Central memory CD4-positive, alpha-beta T cell (primary cell): ENCODE measurements at regions not wholly inside any gene's neighbourhood (a gene's known extent, or its start where the extent isn't known, plus 50 kb on each side); places are given as distances from the start of the nearest gene placed in this dataset.

Experiments used
- DNase-seq: peaks from one replicate; pipeline ENCODE4 v3.0.0; 2022

DNA sequence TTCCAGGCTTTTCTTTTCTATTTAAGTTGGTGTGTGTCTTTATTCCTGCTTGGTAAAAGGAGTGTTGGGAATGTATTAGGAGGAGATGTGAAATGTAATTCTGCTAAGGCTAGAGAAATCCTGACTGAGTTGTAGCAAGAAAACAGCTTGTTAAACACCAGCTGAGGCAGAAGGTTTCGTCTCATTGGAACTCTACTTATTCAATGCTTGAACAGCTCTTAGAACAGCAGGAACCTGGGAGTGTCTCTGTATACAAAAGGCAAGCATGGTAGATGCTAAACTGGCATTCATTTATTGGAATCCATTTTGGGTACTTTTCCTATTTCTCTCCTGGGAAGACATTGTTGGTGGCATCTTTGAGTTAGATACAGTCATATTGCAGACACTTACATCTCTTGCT, 280.9 kb downstream of the HRH4 start:
- no peak for DNase-seq

DNA sequence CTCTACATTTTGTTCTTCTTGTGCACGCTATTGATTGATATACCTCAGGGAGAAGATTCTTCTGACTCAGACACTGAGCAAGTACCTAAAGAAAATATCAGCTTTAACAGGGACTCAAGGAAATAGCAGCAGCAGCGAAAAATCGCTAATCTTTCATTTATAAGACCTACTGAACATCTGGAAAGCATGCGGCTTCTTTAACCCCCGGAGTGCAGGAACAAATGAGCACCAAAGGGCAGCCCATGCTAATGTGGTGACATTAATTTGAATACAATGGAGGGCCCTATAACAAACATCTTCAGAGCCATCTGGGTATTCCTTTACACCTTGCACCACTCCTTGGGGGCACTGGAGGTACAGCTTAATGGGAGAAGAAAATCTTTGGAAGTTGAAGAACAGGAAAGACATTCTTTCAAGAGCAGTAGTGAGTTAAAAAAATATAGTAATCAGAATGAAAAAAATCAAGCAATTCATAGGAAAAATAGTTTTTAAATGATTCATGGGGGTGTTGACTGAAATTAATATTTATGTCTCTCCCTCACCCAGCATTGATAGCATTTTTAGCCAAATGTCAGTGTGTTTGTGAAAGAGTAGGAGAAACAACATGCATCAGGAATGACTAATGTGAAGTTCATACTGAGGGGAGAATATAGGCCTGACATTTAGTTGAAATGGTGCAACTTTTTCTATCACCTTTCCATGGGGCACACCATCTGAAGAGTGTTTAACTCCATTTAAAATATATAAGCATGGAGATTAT, 281.7 kb downstream of the HRH4 start:
- DNase-seq, result no peak

DNA sequence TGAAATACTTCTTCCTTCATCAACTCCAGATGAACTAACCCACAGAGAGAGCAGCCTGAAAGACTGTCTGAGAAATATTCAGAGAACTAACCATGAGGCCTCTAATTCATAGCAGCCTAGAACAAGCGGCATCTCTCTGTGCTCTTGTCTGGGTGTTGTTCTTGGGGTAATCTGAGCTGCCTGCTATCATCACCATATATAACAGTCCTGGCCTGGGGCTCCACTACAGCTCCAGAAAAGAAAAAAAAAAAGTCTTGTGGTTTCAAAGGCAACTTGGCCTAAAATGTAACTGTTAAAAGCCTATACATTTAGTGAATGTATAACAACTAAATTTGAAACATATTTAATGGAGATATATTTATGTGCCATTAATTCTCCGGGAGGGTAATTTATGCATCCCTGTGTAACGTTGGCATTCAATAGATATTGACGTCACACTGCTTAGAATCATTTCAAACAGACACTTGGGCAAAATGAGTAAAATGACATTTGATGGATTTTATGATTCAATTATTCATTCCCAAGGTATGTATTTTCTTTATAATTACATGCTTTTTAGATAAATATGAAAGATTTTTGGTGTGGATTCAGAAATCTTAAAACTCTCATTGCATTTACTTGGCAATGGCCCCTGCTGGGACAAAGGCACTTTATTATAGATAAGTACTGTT, 294.3 kb downstream of the HRH4 start:
- DNase-seq, result no peak

DNA sequence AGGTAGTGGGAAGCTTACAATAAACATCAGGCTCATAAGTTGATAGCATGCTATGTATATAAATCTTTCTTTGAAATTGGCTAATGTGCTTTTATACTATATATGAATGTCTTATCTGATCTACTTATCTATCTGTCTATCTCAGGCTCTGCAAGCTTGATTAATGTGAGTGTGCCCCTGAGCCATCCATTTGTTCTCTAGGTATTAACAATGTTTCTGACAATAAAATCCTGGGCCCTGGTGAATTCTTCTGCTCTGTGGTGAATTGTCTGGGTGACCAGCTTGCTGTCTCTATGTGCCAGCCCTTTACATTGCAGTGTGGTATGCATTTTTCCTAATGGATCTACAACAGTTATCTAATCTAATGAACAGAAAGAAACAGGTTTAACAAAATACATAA, 295.9 kb downstream of the HRH4 start:
- no peak for DNase-seq

DNA sequence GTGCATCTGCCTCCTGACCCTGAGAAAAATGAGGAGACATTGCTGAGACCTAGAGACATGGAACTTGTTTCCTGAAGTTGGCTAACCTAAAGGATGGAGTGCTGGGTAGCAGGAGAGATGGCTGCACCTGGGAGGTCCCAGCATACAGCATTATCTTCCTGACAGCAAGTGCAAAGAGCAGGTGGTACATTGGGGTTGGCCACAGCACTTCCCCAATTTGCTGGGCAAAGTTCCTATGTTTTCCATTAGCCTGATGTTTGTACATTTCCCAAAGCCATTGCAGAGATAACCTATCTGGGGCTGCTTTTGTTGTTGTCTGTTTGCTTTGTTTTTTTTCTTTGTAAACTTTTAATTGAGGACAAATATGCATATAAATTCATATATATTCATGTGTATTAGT, 296.7 kb downstream of the HRH4 start:
- DNase-seq, result no peak

DNA sequence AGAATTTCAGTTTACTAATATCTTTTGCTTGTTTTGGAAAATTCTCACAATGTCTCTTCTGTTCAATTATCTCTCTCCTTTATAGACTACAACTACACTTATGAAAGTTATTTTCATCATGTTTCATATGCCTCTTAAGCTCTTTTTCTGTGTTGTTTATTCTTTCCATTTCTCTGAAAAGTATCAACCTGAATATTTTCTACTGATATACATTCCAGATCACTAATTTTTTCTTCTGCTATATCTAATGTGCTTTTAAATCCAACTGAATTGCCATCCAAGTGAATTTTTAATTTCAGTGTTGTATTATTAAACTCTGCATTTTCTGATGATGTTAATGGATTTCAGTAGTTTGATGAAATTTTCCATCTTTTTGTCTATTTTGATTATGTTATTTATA, 301.3 kb downstream of the HRH4 start:
- no peak for DNase-seq

DNA sequence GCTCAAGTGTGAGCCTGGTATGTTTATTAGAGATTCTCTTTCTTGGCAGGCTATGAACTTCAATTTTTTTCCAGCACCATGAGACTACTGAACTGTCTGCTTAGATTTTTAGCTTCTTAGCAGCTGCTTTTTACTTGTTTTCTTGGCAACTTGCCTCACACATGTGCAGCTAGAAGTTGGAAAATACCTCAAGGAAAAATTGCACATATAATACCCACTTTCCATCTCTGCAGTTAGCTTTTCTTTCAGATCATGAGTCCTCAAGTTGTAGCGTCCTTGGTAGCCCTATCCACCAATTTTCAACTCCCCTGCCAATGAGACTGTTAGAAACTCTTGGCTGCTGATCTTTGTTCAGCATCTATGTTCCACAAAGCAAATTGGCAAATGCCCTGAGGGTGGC, 302.1 kb downstream of the HRH4 start:
- DNase-seq, result no peak

DNA sequence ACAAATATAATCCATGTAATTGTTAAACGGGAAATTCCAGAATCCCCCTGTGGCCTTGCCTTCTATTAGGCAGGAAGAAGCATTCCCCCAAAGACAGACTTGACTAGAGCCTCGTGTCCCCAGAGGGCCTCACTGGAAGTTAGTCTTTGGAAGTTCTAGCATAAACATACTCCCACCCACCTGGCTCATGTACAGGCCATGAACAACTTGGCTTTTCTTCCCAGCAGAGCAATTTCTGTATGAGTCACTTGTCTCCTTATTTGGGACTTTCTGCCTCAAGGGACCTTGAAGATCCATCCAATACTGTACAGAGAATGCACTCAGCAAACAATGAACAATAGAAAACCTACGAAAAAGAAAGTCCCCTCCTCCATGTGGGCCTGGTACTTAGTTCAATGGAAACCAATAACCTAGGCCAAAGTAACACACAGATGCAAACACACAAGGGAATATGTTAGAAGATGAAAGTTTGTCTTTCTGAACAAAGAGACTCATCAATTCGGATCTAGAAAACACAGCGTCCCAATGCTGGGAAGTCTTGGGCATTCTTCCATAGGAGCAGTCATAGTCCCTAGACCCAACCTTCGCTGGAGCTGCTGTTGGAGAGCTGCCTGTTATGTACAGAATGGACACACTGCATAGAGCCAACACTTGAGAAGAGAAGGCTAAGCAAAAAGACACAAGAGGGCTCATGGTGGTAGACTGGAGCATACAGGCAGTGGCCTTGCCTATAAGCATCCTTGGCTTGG, 303.5 kb downstream of the HRH4 start:
- DNase-seq, result no peak

DNA sequence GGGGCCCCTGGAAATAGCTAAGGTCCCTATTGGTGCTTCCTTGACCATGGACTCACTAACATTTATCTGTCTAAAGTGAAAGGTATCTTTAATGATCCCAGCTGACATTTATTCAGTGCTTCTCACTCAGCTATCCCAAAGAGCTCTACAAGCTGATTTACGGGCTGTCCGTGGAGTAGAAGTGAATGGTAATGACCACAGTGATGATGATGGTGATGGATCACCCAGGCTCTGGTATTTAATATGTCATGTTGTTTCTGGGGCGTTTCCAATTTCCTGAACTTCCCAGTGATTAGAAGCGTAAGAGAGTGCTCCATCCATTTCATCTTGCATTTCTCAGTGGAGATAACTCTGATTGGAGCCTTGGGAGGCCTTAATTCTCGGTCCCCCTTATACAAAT, 304.3 kb downstream of the HRH4 start:
- DNase-seq, result no peak

DNA sequence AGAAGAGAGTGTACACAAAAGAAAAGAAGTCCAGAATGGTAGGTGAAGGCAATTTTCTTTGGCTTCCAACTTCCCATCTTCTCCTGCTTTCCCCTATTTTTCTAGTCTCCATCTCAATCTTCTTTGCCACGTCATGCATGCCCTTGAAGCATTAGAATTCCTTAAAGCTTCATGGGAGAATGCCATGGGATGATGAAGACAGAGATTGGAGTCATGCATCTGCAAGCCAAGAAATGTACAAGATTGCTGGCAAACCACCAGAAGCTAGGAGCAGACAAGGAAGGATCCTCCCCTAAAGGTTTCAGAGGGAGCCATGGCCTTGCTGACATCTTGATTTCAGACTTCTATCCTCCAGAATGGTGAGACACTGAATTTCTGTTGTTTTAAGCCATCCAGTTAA, 305.9 kb downstream of the HRH4 start:
- DNase-seq, result no peak

DNA sequence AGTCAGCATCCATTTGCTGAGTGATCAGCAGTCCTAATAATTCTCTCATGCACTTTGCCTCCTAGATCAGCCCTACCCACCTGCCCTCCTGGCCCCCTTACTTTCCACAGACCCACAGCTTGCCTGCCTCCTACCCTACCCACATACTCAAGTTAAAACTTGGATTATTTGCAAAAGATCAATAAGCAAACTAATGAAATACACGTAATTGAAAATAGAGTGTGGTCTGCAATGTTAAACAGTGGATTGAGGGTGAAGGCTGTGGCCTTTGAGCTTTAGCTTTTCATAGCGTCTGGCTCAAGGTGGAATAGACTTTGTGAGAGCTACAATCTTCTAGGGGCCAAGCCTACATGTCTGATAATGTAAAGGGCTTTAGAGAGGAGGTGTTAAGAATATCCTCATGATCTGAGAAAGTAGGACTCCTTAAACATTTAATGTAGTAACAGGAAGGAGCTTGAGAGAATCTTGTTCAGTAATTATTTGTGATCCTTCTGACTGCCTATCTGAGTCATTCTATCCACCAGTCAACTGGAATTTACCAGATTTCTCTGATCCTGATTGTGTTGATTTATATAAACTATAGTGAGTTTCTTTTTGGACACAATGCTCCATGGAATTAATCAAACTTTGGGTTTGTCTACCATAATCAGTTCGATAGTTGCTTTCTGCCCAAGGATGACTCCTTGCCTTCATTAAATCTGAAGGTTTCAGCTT, 310.0 kb downstream of the HRH4 start:
- no peak for DNase-seq

DNA sequence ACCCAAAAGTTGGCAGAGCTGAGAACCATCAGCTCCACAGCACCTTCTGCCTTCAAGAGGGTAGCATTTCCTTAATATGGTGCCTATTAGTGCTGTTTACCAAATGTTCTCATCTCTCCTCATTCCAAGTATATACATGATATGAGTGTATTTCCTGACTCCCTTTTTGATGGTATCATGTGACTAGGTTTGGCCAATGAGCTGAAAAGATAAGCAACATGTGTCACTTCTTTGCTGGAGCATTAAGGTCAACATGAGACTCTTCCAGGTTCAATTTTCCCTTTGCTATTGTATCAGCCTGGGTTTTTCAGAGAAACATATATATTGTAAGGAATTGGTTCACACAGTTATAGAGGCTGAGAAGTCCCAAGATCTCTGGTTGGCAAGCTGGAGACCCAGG, 310.9 kb downstream of the HRH4 start:
- no peak for DNase-seq

DNA sequence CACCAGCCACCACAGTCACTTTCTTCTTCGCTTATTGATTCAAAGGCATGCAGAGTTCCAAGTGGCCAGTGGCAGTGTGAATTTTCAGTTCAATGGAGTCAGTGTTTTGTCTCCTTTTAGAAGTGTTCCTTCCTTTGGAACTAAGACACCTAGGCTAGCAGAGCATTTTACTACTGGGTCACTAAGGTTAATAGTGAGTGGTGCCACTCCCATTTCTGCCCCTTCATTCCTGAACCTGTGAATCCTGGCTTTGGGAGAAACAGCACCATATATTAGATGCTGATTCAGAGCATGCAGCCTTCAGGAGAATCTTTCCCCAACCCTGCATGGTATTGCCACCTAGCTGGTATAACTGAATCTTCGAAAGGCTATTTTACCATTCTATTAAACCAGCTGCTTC, 312.7 kb downstream of the HRH4 start:
- DNase-seq, result no peak

DNA sequence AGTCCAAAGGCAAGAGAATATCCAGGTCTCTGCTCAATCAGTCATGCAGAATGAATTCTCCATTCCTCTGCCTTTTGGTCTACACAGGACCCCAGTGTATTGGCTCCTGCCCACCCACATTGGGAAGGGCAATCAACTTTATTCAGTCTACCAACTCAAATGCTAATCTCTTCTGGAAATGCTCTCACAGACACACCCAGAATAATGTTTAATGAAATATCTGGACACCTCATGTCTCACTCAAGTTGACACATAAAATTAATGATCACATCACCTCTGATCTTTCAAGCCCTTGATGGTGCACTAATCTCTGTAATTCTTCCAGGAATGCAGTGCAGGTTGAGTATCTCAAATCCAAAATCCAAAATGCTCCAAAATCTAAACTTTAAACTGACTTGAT, 315.6 kb downstream of the HRH4 start:
- no peak for DNase-seq

DNA sequence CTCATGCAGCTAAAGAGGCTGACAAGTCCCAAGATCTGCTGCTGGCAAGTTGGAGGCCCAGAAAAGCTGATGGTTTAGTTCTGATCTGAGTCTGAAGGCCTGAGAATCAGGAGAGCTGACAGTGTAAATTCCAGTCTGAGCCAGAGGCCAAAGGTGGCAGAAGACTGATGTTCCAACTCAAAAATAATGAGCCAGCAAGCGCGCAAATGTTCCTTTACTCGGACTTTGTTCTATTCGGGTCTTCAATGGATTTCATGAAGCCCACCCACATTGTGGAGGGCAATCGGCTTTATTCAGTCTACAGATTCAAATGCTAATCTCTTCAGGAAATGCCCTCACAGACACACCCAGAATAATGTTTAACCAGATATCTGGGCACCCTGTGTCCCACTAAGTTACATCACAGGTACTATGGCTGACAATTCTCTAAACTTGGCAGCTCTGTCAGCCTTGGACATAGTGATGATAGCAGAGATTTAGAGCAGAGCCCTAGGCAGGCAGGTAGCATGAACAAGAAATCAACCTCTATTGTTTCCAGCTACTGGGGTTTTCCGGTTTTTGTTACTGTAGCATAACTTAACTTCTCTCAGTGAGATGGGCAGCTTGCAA, 318.5 kb downstream of the HRH4 start:
- no peak for DNase-seq

DNA sequence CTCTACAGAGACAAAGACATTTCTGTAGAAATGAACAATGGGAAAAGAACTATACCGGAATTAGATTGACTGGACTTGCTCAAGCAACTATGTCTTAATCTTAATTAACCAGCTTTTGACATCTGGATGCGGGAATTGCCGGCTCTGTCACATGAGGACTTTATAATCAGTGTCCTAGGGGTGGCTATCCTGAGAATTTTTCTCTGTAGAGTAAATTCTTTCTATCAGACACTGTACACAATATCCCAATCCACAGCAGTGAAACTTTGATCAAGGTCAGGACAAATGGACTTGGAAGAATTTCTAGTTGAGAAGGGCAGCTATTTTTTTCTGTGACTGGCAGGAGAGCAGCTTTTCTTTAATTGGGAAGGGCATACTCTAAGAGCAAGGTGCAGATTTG, 322.1 kb downstream of the HRH4 start:
- no peak for DNase-seq

DNA sequence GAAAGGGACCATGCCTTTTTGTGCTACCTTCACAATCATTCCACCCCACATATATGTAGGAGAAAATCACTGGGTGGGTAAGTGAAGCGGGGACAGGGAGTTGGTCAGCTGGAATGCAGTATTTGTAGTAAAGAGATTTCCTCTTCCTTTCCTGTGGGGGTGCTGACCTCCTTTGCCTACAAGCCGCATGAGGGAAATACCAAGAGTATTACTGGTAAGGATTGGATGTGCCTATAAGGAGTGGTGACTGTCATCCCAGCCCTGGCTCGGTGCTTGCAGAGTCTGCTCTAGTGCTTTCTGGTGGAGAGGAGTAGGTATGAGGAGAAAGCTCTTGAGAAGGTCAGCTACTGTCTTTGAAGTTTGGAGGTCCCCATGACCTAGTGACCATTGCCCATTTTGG, 324.6 kb downstream of the HRH4 start:
- DNase-seq, result no peak

DNA sequence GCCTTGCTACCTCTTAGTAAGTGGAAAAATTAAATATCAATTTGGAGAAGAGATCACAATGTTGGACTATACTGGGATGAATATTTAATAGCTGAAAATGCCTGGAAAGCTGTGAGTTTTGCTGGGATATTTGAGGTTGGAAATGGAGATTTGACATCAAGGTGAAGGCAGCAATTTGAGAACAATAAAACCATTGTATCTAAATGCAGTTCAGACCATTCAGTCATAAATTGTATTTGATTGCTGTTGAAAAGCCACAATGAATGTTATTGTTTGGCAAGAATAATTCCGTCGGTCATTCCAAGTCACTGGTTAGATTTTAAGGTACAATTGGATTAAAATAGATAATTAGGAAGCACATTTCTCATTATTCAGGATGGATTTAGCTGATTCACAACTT, 325.6 kb downstream of the HRH4 start:
- DNase-seq, result no peak

DNA sequence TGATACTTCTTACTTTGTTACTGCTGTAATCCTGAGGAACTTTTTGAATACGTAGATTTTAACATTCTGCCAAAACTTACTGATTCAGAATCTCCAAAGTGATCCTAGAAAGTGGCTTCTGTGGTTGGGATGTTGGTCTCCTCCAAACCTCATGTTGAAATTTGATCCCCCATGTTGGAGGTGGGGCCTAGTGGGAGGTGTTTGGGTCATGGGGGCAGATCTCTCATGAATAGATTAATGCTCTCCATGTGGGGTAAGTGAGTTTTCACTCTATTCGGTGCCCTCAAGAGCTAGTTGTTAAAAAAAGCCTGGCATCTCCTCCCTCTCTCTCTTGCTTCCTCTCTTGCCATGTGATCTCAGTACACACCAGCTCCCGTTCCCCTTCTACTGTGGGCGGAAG, 329.9 kb downstream of the HRH4 start:
- DNase-seq, result no peak

DNA sequence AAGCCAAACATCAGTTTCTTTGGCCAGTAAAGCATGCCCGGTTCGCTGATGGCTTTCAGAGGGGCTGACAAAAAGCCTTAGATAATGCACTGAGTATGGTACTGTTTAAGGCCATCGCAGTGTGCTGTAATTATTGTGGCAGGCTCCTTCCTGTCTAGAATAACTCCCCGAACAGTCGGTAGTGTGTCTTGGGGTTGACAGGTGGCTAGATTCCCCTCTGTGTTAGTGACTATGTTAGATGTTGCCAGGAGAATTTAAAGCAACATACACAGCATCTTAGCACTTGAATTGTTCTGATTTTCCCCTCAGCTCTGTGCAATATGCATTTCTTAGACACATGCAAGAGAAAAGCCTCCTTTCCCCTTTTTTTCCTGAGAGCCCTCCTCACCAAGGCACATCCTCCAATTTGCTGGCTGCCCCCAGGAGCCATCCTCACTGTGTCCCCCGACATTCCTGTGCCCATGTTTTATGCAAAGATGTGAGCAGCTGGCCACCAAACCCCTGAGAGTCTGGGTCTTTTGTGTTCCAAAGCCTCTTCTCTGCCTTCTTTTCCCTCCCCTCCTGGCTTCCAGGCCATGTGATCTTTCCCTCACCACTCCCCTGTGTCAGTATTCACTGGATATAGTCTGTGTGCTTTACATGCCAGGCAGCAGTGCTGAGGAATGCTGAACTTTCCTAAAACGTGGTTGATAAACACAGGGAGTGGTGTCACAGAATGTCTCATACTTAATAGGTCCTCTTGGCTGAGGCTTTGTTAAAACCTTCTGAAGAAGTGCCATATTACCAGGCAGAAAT, 331.5 kb downstream of the HRH4 start:
- DNase-seq, result no peak

DNA sequence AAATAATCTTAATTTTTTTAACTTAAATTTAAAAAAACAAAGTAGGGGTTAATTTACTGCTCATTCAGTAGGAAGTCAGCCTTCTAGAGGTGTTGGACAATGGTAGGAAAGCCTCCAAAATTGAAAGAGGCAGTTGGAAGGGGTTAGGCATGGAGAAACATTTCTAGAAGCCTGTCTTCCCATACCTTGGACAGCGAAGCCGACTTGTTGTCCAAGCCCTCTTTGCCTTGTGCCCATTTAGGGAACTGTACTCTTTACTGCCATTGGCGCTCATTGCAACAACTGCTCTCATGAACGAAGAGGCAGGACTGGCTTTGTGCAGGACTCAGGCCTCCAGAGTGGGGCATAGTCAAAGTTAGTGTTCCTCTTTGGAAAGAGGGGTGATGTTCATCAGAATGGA, 333.3 kb downstream of the HRH4 start:
- no peak for DNase-seq

DNA sequence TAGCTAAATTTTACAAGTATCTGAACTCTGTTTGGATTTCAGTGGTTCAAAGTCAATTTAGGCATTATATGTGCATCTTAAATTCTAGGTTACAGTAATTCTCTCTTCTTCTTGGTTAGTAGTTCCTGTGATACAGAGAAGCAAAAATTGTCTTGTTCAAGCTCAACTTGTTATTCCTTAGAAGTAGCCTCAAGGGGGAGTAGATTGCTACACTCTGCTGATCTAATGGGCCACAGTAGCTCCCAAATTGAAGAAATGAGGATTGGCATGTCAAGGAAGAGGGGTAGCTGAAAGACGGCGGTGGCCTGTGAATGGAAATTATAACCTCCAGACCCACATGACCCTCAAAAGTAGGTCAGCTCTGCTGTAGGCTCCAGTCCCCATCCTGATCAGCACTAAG, 334.7 kb downstream of the HRH4 start:
- no peak for DNase-seq
